GM23248 (cell line): ENCODE measurements at regions not wholly inside any gene's neighbourhood (a gene's known extent, or its start where the extent isn't known, plus 50 kb on each side); places are given as distances from the start of the nearest gene placed in this dataset.
A peak's percentile ranks its signal among the peaks of the same experiment; 100 is the strongest.

Source experiments
- DNase-seq: peaks from one replicate; pipeline ENCODE4 v3.0.0-alpha.2; 2015
- H2AFZ ChIP-seq: fragments of 200-600 bp; sonication (generic); 2 replicates; pipeline ENCODE4 v1.6.1; 2016; ENCODE audit warnings: antibody characterized with exemption
- H3F3A ChIP-seq: fragments of 200-600 bp; sonication (generic); 2 replicates; pipeline ENCODE4 v1.6.1; 2016; ENCODE audit warnings: mild to moderate bottlenecking, antibody characterized with exemption, mixed run types; ENCODE audit not compliant: insufficient read depth
- H3K27ac ChIP-seq: fragments of 200-600 bp; sonication (generic); 2 replicates; pipeline ENCODE4 v1.5.1; 2016; ENCODE audit warnings: mild to moderate bottlenecking
- H3K27me3 ChIP-seq: fragments of 200-600 bp; sonication (generic); replicated peaks from 2 replicates; pipeline ENCODE4 v1.6.1; 2016; ENCODE audit warnings: mild to moderate bottlenecking; ENCODE audit not compliant: insufficient read depth
- H3K36me3 ChIP-seq: fragments of 200-600 bp; sonication (generic); 2 replicates; pipeline ENCODE4 v1.6.1; 2016; ENCODE audit warnings: low read depth, mild to moderate bottlenecking
- H3K4me1 ChIP-seq: fragments of 200-600 bp; sonication (generic); 2 replicates; pipeline ENCODE4 v1.6.1; 2016; ENCODE audit warnings: mild to moderate bottlenecking; ENCODE audit not compliant: insufficient read depth
- H3K4me2 ChIP-seq: fragments of 200-600 bp; sonication (generic); one replicate; pipeline ENCODE4 v1.6.1; 2016; ENCODE audit warnings: mild to moderate bottlenecking; ENCODE audit not compliant: unreplicated experiment
- H3K4me3 ChIP-seq: fragments of 200-600 bp; sonication (generic); 2 replicates; pipeline ENCODE4 v1.5.1; 2016; ENCODE audit warnings: mild to moderate bottlenecking
- H3K79me2 ChIP-seq: fragments of 200-600 bp; sonication (generic); 2 replicates; pipeline ENCODE4 v1.6.1; 2016; ENCODE audit warnings: mild to moderate bottlenecking; ENCODE audit not compliant: insufficient read depth
- H3K9ac ChIP-seq: fragments of 200-600 bp; sonication (generic); 2 replicates; pipeline ENCODE4 v1.6.1; 2016; ENCODE audit warnings: mild to moderate bottlenecking
- H3K9me2 ChIP-seq: fragments of 200-600 bp; sonication (generic); 2 replicates; pipeline ENCODE4 v1.6.1; 2016; ENCODE audit warnings: mixed run types, mild to moderate bottlenecking, moderate library complexity; ENCODE audit not compliant: insufficient read depth
- H3K9me3 ChIP-seq: fragments of 200-600 bp; sonication (generic); one replicate; pipeline ENCODE4 v1.6.1; 2017; ENCODE audit warnings: low read depth
- H4K20me1 ChIP-seq: fragments of 200-600 bp; sonication (generic); 2 replicates; pipeline ENCODE4 v1.6.0; 2016; ENCODE audit not compliant: insufficient read depth
- EZH2 ChIP-seq: fragments of 200-600 bp; sonication (generic); IDR thresholded peaks from 2 replicates; pipeline ENCODE4 v1.6.1; 2018; ENCODE audit warnings: antibody characterized with exemption, mild to moderate bottlenecking; ENCODE audit not compliant: insufficient read depth, poor library complexity, severe bottlenecking
- EZH2phosphoT487 ChIP-seq: fragments of 200-600 bp; sonication (generic); IDR thresholded peaks from 2 replicates; pipeline ENCODE4 v1.6.1; 2018; ENCODE audit warnings: antibody characterized with exemption, moderate library complexity, mild to moderate bottlenecking, low read depth; ENCODE audit not compliant: insufficient read depth
- WGBS, 2 experiments: methylation state at CpG; one replicate each; pipeline ENCODE4 v1.1.6; 2015 to 2017; ENCODE audit warnings: low lambda C conversion rate in 2 of 2, low coverage in 1 of 2; ENCODE audit errors: missing lambda C conversion rate in 2 of 2; 5-methylcytosine and 5-hydroxymethylcytosine counted together
- in situ Hi-C: fragments of 300-500 bp; cut with MboI; formaldehyde crosslinking; loops from 2 replicates; pipeline ENCODE4 v1.15.0; 2020

- Histone ChIP-seq H3K79me2 (no peaks in the 10 kb centered on the region), H2AFZ (peak overlapping the region; percentile 46; the same call in 1 of the 2 replicates), H3K9ac (no peak overlapping the region), H3K27me3 (no peaks in the 10 kb centered on the region), H3K9me3 (no peaks in the 10 kb centered on the region), H4K20me1 (no peaks in the 10 kb centered on the region), H3K27ac (no peak overlapping the region), H3K4me3 (no peak overlapping the region), H3K36me3 (no peaks in the 10 kb centered on the region), H3K4me1 (0 out of 2 replicates have a peak, but pooled peaks cover 3% of the 10 kb centered on the region), H3K4me2 (peak overlapping the region; percentile 25), H3K9me2 (no peaks in the 10 kb centered on the region), H3F3A (no peaks in the 10 kb centered on the region)
- 20 to 22% methylated on average over 9 of the region's 9 CpGs for WGBS, 2 experiments
- in situ Hi-C loops, result no loop called here
- DNase-seq, result peak; percentile 27
- no peak for TF ChIP-seq EZH2phosphoT487
- no peak for TF ChIP-seq EZH2
These were observed 111.2 kb downstream of the LRRC70 start for GRCh38 chr5:62689599-62690368.

GRCh38 chr5:62686692-62687091 lies 108.1 kb downstream of the LRRC70 start:
- Histone ChIP-seq H3K27ac (no peak overlapping the region), H3K4me3 (no peak overlapping the region), H3K9me3 (no peaks in the 10 kb centered on the region), H3K9me2 (no peaks in the 10 kb centered on the region), H3F3A (no peaks in the 10 kb centered on the region), H3K79me2 (no peaks in the 10 kb centered on the region), H2AFZ (no peak overlapping the region), H3K4me1 (0 out of 2 replicates have a peak, but pooled peaks cover 3% of the 10 kb centered on the region), H3K36me3 (no peaks in the 10 kb centered on the region), H3K9ac (no peak overlapping the region), H3K27me3 (no peaks in the 10 kb centered on the region), H4K20me1 (no peaks in the 10 kb centered on the region), H3K4me2 (no peak overlapping the region)
- in situ Hi-C loops, result no loop called here
- no peak for DNase-seq
- TF ChIP-seq EZH2, result no peak
- TF ChIP-seq EZH2phosphoT487, result no peak
- WGBS, 2 experiments, result 0% methylated on average over 1 of the region's 1 CpG

- no peaks in the 10 kb centered on the region for H3K79me2 ChIP-seq
- H3K27me3 ChIP-seq, result no peaks in the 10 kb centered on the region
- no peak for TF ChIP-seq EZH2phosphoT487
- no peak for TF ChIP-seq EZH2
- no peak overlapping the region for H3K4me3 ChIP-seq
- no peaks in the 10 kb centered on the region for H3K9me2 ChIP-seq
- DNase-seq, result no peak
- H3F3A ChIP-seq, result no peaks in the 10 kb centered on the region
- no peak overlapping the region for H3K9ac ChIP-seq
- H3K36me3 ChIP-seq, result no peaks in the 10 kb centered on the region
- H4K20me1 ChIP-seq, result no peaks in the 10 kb centered on the region
- no peak overlapping the region for H3K27ac ChIP-seq
- H2AFZ ChIP-seq, result no peak overlapping the region
- in situ Hi-C loops, result no loop called here
- no peak overlapping the region for H3K4me2 ChIP-seq
- H3K9me3 ChIP-seq, result no peaks in the 10 kb centered on the region
- H3K4me1 ChIP-seq, result 0 out of 2 replicates have a peak, but pooled peaks cover 3% of the 10 kb centered on the region
These were observed 106.6 kb downstream of the LRRC70 start for GRCh38 chr5:62685221-62685620.

GRCh38 chr5:62684310-62684709 lies 105.7 kb downstream of the LRRC70 start:
- Histone ChIP-seq H3F3A (no peaks in the 10 kb centered on the region), H3K27ac (no peak overlapping the region), H3K9me2 (no peaks in the 10 kb centered on the region), H3K9me3 (no peaks in the 10 kb centered on the region), H3K9ac (no peak overlapping the region), H3K36me3 (no peaks in the 10 kb centered on the region), H3K79me2 (no peaks in the 10 kb centered on the region), H3K27me3 (no peaks in the 10 kb centered on the region), H3K4me1 (no peaks in the 10 kb centered on the region), H2AFZ (no peak overlapping the region), H3K4me2 (no peak overlapping the region), H4K20me1 (no peaks in the 10 kb centered on the region), H3K4me3 (no peak overlapping the region)
- 42 to 58% methylated on average over 1 of the region's 1 CpG for WGBS, 2 experiments
- in situ Hi-C loops, result no loop called here
- TF ChIP-seq EZH2phosphoT487 (no peak), EZH2 (no peak)
- DNase-seq, result no peak

GRCh38 chr5:62682059-62682458 lies 103.4 kb downstream of the LRRC70 start:
- H3F3A ChIP-seq, result no peaks in the 10 kb centered on the region
- no peaks in the 10 kb centered on the region for H3K9me2 ChIP-seq
- H2AFZ ChIP-seq, result no peak overlapping the region
- H3K27ac ChIP-seq, result no peak overlapping the region
- no peak overlapping the region for H3K4me2 ChIP-seq
- H3K27me3 ChIP-seq, result no peaks in the 10 kb centered on the region
- no peaks in the 10 kb centered on the region for H3K4me1 ChIP-seq
- WGBS, 2 experiments, result 11 to 14% methylated on average over 2 of the region's 2 CpGs
- H3K79me2 ChIP-seq, result no peaks in the 10 kb centered on the region
- H3K4me3 ChIP-seq, result no peak overlapping the region
- no peaks in the 10 kb centered on the region for H3K9me3 ChIP-seq
- no peak overlapping the region for H3K9ac ChIP-seq
- in situ Hi-C loops, result no loop called here
- DNase-seq, result no peak
- H4K20me1 ChIP-seq, result no peaks in the 10 kb centered on the region
- H3K36me3 ChIP-seq, result no peaks in the 10 kb centered on the region
- TF ChIP-seq EZH2, result no peak
- no peak for TF ChIP-seq EZH2phosphoT487
